Hindlimb muscle (tissue), 1 donor: ENCODE measurements at regions not wholly inside any gene's neighbourhood (a gene's known extent, or its start where the extent isn't known, plus 50 kb on each side); places are given as distances from the start of the nearest gene placed in this dataset.

Experiments
- DNase-seq: peaks from one replicate; pipeline ENCODE4 v3.0.0-alpha.2; 2013

DNA sequence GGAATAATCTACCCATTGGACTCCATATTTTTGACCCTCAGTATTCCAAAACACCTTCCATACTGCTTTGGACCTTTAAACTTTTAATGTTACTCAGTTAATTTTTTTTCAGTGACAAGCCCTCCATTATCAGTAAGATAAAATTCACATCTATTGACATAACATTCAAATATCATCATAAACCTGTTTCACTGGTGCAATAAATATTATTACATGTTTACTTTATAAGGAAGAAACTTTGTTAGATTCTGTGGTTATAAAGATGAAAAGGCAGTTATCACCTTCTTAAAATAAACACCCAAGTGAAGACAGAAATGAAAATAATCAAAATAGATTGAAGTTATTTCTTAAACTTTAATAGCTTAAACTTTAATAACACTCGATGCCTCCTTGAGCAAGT lies 758.5 kb upstream of the ADGRL2 start:
- DNase-seq = no peak

DNA sequence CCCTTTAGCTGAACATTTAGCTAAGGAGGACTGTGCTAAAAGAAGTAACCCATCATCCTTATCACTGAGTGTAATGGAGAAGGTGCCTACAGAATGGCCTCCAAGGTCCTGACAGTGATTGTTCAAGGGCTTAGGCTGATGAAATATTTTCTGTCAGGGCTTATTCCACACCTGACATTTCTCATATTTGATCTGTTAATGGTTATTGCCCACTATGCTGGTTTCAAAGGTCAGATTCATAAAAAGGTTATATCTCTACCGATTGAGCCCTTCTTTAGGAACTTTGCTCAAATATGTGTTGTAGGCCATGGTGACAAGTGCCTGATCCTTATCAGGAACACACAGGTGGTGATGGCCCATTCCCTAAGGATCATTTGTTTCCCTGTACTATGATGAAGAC lies 766.4 kb upstream of the ADGRL2 start:
- no peak for DNase-seq

DNA sequence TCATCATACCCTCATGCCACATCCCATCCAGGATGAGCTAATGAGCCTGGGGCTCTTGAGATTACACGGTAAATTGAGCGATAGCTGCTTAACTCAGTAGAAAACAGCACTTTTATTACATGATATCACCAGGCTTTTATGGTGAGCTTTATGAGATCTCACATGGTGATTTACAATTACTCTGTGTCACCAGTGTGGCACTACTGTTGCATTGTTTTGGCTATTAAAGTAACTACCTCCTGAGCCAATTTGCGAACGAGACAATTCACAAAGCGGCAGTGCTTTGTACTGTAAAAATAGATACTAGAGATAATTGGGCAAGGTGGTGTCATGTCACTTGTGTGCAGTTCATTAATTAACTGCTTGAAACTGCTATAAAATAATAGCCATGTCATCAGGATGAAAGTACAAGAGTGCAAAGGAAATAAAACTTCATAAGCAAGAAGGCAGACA lies 767.7 kb upstream of the ADGRL2 start:
- no peak for DNase-seq

DNA sequence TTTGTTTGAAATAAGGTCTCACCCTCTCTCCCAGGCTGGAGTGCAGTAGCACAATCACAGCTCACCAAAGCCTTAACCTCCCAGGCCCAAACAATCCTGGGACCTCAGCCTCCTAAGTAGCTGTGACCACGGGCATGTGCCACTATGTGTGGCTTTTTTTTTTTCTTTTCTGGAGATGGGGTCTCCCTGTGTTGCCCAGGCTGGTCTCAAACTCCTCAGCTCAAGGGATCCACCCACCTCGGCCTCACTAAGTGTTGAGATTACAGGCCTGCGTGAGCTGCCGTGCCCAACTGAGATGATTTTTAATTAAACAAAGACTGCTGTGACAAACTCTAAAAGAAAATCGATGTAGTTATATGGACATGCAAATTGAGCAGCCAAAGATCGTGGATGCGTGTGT lies 768.4 kb upstream of the ADGRL2 start:
- no peak for DNase-seq

DNA sequence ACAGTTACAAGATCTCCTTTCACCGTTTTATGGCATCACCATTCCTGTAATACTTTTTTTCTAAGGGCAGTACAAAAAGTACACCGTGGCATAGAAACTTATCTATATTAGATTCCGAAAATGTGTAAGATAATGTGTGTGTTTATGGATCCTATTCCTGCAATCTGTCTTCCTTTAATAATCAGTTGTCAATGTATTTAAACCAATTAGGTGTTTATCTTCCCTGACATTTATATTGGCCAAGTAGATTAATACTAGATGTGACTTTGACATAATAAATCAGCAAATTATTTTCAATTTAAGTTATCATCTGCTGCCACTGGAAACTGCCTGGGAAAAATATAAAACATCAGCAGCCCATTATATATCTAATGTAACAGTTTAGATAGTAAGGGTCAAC lies 770.3 kb upstream of the ADGRL2 start:
- DNase-seq = no peak

DNA sequence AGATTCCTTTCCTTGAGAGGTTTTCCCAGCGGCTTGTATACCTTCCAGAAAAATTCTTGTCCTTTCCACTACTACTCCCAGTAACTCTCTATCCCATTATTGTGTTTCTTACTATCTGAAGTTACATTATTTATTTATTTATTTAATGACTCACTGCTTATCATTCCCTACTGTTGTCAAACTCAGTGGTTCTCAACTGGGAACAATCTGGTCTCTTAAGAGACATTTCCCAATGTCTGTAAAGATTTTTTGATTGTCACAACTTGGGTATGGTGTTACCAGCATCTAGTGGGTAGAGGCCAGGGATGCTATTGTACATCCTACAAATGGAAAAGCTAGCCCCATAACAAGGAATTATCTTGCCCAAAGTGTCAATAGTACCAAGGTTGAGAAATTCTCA lies 771.5 kb upstream of the ADGRL2 start:
- no peak for DNase-seq

DNA sequence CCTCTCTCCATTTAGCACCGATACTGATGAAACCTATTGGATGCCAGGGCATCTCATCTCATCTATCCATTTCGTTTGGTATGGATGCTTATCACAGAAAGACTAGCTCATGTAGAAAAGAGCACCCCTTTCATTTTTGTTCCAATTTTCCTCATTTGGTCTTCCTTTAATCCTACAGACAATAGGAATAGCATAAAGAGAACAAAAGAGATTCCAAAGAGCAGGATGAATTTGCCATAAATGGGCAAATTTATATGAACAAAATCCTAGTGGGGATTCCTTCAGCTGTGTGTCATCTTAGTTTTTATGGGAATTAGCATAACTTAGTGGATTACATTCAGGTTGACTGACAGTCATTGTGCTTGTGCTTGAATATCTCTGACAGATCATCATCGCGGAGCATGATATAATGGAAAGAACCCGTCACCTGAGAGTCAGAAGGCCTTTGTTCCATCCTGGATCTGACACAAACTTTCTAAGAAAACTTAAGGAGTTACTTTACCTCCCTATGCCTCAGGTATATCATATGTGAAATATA lies 777.5 kb upstream of the ADGRL2 start:
- no peak for DNase-seq

DNA sequence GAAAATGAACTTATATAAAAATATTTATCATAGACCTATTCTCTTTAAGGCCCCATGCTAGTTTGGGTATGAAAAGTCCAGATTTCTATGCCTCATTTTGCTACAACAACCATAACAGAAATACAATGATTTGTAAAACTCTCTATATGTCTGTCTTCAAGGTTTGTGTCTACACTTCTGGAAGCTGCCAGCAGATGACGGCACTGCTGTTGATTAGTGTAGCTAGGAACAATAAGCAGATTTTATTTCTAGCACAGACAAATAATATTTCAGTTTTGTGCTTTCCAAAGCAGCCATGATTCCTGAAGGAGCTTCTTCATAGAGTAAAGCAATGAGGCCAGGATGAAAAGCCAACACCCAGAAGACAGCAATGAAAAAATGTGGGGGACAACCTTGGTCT lies 779.6 kb upstream of the ADGRL2 start:
- no peak for DNase-seq

DNA sequence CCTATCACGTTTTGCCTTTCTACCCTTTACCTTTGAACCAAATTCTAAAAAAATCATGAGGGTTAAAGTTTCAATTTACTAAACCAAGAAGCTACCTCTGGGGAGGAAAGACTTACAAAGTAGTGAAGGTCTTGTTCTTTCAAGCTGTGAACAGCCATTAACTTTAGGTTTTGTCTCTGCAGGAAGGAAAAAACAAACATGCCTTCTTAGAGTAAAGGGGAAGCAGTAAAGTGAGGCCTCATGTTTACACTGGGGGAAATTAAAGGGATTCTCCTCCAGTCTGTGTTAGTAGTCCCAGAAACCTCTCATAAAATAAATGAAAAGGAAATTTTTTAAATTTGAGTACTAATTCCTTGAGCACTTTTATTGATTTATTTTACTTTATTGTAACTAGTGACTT lies 780.2 kb upstream of the ADGRL2 start:
- DNase-seq = no peak

DNA sequence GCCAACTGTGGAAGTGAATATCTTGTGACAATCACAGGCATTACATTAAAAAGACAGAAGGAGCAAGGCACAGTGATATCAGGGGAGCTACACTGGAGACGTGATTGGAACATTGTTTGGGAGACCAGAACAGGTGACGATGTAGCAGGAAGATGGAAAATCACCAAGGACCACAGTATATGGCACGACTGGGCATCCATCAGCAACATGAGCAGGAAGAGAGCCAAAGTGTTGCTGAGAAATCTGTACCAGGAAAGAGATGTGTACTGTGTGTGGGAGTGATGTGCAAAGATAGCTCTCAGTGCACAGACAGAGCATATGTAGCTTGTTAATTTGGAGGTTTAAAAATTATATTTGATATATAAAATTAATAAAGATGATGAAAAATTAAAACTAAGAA lies 790.6 kb upstream of the ADGRL2 start:
- no peak for DNase-seq

DNA sequence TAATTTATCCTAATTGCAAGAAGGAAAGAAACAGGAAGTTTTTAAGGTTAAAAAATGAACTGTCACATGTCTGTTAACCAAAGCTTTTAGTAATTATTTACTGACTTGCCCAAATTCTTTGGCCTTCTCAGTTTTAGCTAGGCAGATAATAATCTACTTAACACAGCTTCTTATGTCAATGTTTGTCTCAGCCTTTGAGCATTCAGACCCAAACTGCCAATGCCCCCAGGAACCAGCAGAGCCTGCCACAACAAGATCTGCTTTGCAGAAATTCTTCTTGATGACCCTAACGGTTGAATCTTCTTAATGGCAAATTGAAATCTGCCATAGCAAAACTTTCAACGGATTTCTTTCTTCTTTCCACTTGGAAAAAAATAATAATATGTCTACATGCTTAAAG lies 792.4 kb upstream of the ADGRL2 start:
- DNase-seq = no peak

DNA sequence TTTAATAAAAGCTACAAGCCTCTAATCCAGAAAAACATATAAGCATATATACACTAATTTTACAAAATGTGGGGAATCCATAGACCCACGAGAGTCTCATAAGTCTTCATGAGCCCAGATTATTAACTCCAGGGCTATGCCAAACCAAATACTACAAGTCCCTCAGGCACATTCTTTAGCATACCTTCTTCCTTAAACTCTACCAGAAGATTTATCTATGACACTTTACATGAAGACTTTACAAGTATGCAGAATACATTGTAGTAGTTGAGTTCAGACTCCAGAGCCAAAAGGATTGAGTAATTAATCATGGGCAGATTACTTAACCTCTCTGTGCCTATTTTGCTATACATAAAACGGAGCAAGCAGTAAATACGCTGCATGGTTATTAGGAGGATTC lies 793.7 kb upstream of the ADGRL2 start:
- DNase-seq = no peak

DNA sequence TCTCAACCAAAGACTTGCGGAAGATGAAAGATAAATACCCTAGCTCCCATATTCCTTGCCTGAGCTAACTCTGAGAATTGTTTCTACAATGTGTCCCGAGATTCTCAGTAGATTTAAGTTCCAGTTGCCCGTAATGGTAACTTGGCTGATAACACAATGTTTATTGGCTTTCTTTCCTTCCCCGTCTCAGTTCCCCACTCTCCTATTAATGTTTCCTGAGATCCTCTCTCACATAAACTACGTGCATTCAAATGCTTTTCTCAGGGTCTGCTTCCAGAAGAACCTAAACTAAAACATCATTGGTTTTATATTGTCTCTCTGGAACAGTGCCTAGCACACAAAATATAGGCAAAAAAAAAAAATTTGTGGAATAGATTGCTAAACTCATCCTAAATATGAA lies 794.2 kb upstream of the ADGRL2 start:
- peak; percentile 29 for DNase-seq

DNA sequence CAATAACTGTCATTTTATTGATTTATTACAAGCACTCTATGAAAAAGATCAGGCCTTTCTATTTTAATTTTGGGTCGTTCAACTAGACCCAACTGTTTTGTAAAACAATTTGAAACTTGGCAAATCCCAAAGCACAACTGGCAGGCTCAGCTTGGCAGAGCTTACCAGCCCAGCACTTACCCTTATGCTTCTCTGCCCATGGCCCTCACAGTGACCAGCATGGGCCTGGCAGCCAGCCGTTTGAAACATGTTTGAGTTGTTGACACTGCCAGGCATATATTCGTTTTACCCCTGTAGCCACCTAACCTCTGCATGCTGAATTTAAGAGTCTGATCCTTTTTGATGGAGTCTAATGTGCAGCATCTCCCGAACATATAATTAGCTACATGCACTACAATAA lies 796.7 kb upstream of the ADGRL2 start:
- no peak for DNase-seq

DNA sequence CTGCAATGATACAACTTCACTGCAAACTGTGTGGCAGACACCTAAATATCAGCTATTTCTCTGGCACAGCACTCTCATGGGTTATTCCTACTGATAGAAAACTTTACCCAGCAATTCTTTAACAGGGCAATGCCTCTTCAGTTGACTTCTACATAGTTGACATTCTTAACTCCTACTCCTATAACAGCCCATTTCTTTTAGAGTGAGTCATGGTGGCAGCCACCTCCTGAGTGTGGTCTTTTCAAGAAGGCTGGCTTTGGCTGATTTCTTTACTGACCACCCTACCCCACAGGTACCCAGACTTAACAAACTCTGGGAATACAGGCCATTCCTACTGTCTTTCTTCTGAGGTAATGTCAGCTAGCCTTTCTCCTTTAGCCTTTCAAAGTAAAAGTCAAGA lies 805.8 kb upstream of the ADGRL2 start:
- DNase-seq = no peak

DNA sequence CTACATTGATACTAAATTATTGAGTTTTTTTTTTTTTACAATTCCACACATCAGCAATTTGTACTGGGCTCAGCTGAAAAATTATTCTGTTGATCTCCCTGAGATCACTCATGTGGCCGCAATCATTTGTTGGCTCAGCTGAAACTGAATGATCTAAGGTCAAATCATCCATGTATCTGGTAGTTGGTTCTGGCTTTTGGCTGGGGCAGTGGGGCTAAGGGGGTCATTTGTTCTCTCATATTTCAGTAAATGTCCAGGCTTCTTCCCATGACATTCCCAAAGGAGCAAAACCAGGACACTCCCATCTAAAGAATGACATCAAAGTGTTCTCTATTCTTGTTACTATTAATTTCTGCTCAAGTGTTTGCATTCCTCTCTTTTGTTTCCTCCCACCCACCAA lies 806.7 kb upstream of the ADGRL2 start:
- no peak for DNase-seq

DNA sequence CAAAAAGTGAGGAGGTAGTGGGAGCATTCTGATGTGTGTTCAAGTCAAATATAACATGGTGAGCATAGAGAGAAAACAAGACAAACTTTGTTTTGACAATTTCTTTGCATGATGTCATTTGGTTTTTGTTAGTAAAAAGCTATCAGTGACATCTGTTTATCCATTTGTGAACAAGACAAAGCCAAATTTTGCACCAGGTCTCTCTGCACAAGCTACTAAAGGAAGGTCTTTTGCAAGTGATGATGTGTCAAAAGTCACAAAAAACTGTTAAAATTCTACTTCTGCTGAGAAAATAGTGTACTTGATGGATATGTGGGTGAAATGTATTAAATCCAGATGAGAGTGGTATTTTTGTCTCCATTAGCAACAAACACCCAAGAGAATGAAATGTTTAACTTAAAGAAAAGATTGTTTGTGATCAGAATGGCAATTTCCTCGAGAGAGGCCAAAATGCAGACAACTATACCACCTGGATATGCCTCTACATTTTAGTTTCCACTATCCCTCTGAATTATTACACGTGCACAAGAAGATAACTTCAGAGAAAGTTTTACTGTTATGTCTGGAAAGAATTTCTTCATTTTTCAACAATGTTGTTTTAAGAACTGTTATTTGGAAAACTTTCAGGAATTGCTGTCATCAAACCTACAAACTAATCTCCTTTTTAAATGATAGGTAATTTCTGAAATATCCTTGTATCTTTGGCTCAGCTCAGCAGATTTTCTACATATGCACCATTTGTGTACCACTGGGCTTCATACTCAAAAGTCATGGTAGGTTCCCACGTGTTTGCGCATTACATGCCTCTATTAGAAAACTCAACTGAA lies 807.4 kb upstream of the ADGRL2 start:
- DNase-seq = peak; percentile 50

DNA sequence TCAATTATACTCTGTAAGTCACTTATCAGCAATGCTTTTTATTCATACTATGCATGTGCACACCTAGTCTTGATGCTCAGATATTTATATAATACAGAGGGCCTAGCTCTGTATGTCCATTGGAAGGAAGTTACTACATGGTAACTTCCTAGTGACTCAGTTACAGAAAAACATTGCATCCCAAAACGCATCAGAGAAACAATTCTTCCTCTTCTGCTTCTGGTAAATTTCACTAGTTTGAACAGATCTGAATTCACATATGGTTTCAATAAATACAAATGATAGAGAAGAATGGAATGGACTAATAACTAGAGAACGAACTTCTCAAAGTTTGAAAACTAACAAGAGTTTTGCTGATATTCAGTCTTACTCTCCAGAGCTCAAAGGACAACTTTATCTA lies 811.3 kb upstream of the ADGRL2 start:
- no peak for DNase-seq

DNA sequence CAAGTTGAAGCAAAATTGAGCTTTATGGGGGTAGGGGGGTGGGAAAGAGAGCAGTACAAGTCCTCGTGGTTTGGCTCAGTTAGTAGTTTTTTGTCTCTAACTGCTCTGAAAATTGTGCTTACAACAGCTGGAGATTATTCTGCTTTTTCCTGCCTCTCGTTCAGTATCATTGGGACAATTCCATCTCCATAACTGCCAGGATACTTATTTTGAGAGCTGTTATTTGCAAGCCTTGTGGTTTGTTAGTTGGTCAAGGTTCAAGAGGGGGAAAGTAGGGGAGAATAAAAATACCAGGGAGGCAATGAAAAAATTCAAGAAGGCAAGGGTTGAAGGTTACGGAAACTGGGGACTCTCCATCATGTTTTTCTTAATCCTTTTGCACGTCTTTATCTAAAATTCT lies 811.8 kb upstream of the ADGRL2 start:
- no peak for DNase-seq

DNA sequence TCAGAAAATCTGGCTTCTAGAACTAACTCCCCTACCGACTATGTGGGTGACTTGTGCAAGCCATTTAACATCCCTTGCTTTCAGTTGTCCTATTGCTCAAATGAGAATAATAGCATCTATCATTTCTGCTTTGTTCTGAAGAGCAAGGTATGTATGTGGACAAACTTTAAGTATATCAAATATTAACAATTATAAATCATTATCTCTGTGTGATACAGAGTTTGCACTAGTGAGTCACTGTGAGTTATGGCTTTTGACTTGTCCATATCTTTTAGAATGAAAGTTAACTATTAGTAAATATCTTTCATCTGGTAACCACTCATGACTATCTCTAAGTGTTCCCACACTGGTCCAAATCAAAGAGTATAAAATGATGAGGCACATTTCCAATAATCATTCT lies 812.9 kb upstream of the ADGRL2 start:
- DNase-seq = no peak

DNA sequence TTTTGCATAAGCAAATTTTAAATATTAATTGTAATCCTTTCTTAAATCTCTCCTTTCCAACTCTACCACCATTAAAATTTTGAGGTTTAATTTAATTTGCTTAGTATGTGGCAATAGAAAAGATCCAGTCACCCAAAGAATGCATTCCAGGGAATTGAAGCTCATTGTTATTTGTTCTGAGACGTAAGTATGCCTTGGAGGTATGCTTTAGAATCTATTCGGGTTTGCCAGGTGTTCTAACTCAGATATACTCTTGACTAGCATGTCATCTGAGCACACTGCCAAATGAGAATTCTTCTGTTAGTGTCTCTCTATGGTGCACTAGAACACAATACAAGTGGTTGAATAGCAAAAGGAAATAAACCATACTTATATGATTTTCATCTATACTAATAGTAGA lies 813.6 kb upstream of the ADGRL2 start:
- no peak for DNase-seq

DNA sequence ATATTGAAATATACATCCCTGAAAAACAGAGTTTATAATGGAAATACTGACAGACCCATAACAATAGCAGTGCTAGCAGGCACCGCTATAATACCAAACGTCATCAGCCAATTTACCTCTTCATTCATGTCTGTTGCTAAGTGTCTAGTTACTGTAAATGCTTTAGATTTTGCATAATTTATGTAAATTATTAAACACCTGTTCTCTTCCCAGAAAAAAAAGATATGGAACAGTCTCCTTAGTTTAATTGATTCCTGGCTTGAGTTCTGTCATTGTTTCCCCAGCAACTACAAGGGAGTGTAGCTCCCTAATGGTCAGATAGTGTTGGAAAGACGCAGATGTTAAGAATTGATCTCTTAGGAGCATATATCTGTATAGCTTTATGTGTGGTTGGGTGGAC lies 817.9 kb upstream of the ADGRL2 start:
- no peak for DNase-seq

DNA sequence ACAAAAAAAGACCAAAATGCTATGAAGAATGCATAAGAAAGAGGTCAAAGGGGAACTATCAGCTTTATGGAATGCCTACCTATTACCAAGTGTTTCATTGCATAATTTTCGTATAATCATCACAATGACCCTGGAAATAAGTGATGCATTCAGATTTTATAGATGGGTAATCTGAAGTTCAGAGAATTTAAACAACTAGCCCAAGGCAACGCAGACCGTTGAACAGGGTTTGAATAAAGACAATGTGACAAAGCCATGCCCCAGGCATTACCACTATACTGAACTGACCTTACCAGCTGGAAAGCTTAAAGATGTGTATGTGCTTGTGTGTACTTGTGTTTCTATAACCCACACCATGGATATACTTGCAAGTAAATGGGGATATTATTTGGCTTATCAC lies 827.6 kb upstream of the ADGRL2 start:
- DNase-seq = no peak

DNA sequence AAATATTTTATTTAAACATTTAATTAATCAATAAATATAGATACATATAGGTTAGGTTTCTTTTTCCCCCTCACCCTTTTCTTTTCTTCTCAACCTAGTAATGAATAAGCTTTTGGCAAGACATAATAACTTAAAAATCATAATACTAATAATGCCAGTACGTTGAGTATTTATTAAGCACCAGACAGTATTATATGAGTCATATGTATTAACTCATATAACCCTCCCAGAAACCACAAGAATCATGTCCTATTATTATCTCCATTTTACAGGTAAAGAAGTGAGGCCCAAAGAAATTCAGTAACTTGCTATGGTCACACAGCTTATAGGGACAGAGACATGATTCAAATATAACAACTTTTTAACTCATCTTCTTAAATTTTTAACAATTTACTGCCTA lies 834.5 kb upstream of the ADGRL2 start:
- no peak for DNase-seq

DNA sequence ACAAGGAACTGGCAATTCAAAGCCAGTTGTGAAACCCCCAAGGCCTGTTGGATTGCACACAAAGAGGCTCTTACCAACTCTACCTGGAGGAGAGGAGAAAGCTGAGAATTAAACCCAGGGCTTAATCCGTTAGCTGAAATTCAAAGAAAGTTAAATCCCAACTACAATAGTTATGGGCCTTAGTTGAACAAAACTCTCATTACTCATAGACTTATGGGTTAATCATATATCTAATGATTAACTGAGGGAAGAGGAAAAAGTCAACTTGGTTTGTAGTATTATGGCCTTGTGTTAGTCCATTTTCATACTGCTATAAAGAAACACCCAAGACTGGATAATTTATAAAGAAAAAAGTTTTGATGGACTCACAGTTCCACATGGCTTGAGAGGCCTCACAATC lies 838.2 kb upstream of the ADGRL2 start:
- DNase-seq = no peak
